ENCODE measurements at regions not wholly inside any gene's neighbourhood (a gene's known extent, or its start where the extent isn't known, plus 50 kb on each side); places are given as distances from the start of the nearest gene placed in this dataset.

DNA sequence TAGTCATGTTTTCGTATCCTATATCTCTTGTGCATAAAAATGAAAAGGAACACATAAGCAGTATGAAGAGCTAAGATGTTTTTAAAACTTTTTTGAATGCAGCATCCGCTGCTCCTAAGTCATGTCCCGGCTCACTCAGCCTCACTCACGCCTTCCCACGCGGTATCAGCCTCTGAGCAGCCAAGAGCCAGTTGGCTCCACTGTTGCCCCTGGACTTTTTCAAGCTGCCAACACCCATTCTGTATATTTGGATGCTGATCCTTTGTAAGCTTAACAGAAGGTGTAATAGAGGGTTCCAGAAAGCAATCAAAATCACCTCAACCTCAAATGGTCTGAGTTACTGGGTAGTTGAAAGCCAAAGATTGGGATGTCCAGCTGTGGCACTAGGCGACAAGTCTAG lies 139.3 kb downstream of the TTLL2 start:
- TF ChIP-seq, protein P1, sequence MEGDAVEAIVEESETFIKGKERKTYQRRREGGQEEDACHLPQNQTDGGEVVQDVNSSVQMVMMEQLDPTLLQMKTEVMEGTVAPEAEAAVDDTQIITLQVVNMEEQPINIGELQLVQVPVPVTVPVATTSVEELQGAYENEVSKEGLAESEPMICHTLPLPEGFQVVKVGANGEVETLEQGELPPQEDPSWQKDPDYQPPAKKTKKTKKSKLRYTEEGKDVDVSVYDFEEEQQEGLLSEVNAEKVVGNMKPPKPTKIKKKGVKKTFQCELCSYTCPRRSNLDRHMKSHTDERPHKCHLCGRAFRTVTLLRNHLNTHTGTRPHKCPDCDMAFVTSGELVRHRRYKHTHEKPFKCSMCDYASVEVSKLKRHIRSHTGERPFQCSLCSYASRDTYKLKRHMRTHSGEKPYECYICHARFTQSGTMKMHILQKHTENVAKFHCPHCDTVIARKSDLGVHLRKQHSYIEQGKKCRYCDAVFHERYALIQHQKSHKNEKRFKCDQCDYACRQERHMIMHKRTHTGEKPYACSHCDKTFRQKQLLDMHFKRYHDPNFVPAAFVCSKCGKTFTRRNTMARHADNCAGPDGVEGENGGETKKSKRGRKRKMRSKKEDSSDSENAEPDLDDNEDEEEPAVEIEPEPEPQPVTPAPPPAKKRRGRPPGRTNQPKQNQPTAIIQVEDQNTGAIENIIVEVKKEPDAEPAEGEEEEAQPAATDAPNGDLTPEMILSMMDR (IDR thresholded peaks at IDR 0.05; ENCODE audit: low read depth, low read length, poor library complexity, severe bottlenecking): no peak
- TF ChIP-seq EZH2phosphoT487 (IDR thresholded peaks at IDR 0.05; ENCODE audit: borderline replicate concordance, low read length): no peak
- Histone ChIP-seq H3K79me2 (ENCODE audit: control insufficient read depth, low read length) (no peaks in the 10 kb centered on the region), H3K27me3 (ENCODE audit: control insufficient read depth, low read length) (no peaks in the 10 kb centered on the region), H3K4me2 (ENCODE audit: low read length) (no peak overlapping the region), H3F3A (ENCODE audit: control insufficient read depth, insufficient read depth) (no peaks in the 10 kb centered on the region), H3K9me3 (ENCODE audit: control insufficient read depth, insufficient read depth, low read length) (no peaks in the 10 kb centered on the region), H3K27ac (ENCODE audit: low read depth, low read length) (no peak overlapping the region), H3K4me1 (ENCODE audit: control insufficient read depth, low read length) (no peaks in the 10 kb centered on the region), H3K9me2 (replicated peaks; ENCODE audit: control insufficient read depth, low read length) (no peaks in the 10 kb centered on the region), H3K36me3 (ENCODE audit: control insufficient read depth, low read length) (no peaks in the 10 kb centered on the region), H4K20me1 (ENCODE audit: control insufficient read depth, insufficient read depth, low read depth, low read length) (no peaks in the 10 kb centered on the region), H3K4me3 (ENCODE audit: low read length) (no peak overlapping the region)

DNA sequence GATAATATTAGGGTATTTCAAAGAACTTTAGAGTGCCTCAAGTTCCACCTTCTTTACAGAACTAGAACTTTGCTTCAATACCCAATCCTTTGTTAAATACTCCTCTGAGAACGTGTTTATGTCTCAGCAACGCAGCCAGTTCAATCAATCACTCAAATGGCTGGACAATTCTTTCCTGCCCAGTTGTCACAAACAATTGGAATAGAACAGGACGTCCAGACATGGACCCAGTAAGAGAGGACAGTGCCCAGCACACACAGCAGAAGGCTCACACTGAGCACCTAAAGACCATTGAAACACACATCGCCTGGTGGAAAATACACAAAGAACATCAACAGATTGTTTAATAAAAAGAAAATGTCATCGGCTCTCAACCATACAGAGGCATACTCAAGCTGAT lies 140.6 kb downstream of the TTLL2 start:
- Histone ChIP-seq H3K27ac (ENCODE audit: low read depth, low read length) (no peak overlapping the region), H3K36me3 (ENCODE audit: control insufficient read depth, low read length) (no peaks in the 10 kb centered on the region), H3K79me2 (ENCODE audit: control insufficient read depth, low read length) (no peaks in the 10 kb centered on the region), H4K20me1 (ENCODE audit: control insufficient read depth, insufficient read depth, low read depth, low read length) (no peaks in the 10 kb centered on the region), H3K4me1 (ENCODE audit: control insufficient read depth, low read length) (no peaks in the 10 kb centered on the region), H3K9me2 (replicated peaks; ENCODE audit: control insufficient read depth, low read length) (no peaks in the 10 kb centered on the region), H3K27me3 (ENCODE audit: control insufficient read depth, low read length) (no peaks in the 10 kb centered on the region), H3K9me3 (ENCODE audit: control insufficient read depth, insufficient read depth, low read length) (no peaks in the 10 kb centered on the region), H3K4me2 (ENCODE audit: low read length) (no peak overlapping the region), H3F3A (ENCODE audit: control insufficient read depth, insufficient read depth) (no peaks in the 10 kb centered on the region), H3K4me3 (ENCODE audit: low read length) (no peak overlapping the region)
- TF ChIP-seq, protein P1 (IDR thresholded peaks at IDR 0.05; ENCODE audit: low read depth, low read length, poor library complexity, severe bottlenecking): no peak
- TF ChIP-seq EZH2phosphoT487 (IDR thresholded peaks at IDR 0.05; ENCODE audit: borderline replicate concordance, low read length): no peak

DNA sequence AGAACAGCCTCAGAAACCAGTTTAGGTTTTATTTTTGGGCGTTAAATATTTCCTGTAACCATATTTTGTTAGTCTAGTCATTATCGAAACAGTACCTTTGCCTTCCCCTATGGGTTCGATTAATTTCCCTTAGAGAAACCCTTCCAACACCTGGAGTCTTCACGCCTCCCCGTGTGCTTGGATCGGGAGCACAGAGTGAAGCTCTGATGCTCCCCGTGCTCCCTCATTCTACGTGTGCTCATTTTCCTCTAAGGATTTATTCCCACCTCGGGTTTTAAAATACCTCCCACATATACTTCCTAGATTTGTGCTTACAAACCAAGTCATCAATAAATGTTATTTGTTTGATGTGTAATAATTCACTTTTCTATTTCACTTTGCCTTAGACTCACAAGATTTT lies 142.4 kb downstream of the TTLL2 start:
- Histone ChIP-seq H3K27ac (ENCODE audit: low read depth, low read length) (no peak overlapping the region), H4K20me1 (ENCODE audit: control insufficient read depth, insufficient read depth, low read depth, low read length) (no peaks in the 10 kb centered on the region), H3K9me3 (ENCODE audit: control insufficient read depth, insufficient read depth, low read length) (no peaks in the 10 kb centered on the region), H3K4me3 (ENCODE audit: low read length) (no peak overlapping the region), H3K36me3 (ENCODE audit: control insufficient read depth, low read length) (no peaks in the 10 kb centered on the region), H3K4me2 (ENCODE audit: low read length) (no peak overlapping the region), H3K27me3 (ENCODE audit: control insufficient read depth, low read length) (no peaks in the 10 kb centered on the region), H3K9me2 (replicated peaks; ENCODE audit: control insufficient read depth, low read length) (no peaks in the 10 kb centered on the region), H3K4me1 (ENCODE audit: control insufficient read depth, low read length) (no peaks in the 10 kb centered on the region), H3K79me2 (ENCODE audit: control insufficient read depth, low read length) (no peaks in the 10 kb centered on the region), H3F3A (ENCODE audit: control insufficient read depth, insufficient read depth) (no peaks in the 10 kb centered on the region)
- TF ChIP-seq, protein P1 (IDR thresholded peaks at IDR 0.05; ENCODE audit: low read depth, low read length, poor library complexity, severe bottlenecking): no peak
- no peak for TF ChIP-seq EZH2phosphoT487 (IDR thresholded peaks at IDR 0.05; ENCODE audit: borderline replicate concordance, low read length)

Data from DOHH2 (cell line).